NCI-H1694 (cell line): ENCODE measurements at regions not wholly inside any gene's neighbourhood (a gene's known extent, or its start where the extent isn't known, plus 50 kb on each side); places are given as distances from the start of the nearest gene placed in this dataset.
"Not testable (repeated sequence)": the region's sequence is repeated elsewhere in the genome, so short reads cannot be mapped to it uniquely, and the experiment has no call there.

Experiments
- DNase-seq: peaks from one replicate; lab custom pipeline; 2025; lab: John Stamatoyannopoulos, UW

DNA sequence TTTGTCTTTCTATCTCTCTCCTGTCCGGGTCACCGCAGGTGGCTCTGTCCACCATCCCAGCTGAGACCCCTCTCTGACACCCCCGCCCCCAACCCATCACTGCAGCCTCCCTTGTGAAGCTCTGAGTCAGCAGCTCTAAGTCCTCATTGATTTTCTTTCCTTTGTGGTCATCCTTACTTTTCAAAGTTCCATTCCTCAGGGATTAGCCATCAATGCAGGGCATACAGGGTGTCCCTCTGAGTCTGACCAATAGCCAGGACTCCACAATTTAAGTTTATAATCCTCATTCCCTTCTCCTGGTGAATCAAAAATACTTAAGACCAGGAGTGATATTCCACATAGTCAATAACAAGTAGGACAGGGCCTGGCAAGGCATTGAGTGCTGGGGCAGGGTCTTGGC is 333.3 kb upstream of the CNR1 start:
- no peak for DNase-seq

DNA sequence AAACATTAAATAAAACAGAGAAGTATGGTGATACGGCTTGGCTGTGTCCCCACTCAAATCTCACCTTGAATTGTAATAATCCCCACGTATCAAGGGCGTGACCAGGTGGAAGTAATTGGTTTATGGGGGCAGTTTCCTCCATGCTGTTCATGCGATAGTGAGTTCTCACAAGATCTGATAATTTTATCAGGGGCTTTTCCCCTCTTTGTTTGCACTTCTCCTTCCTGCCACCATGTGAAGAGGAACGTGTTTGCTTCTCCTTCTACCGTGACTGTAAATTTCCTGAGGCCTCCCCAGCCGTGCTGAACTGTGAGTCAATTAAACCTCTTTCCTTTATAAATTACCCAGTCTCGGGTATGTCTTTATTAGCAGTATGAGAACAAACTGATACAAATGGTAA is 331.3 kb upstream of the CNR1 start:
- not testable (repeated sequence) for DNase-seq

DNA sequence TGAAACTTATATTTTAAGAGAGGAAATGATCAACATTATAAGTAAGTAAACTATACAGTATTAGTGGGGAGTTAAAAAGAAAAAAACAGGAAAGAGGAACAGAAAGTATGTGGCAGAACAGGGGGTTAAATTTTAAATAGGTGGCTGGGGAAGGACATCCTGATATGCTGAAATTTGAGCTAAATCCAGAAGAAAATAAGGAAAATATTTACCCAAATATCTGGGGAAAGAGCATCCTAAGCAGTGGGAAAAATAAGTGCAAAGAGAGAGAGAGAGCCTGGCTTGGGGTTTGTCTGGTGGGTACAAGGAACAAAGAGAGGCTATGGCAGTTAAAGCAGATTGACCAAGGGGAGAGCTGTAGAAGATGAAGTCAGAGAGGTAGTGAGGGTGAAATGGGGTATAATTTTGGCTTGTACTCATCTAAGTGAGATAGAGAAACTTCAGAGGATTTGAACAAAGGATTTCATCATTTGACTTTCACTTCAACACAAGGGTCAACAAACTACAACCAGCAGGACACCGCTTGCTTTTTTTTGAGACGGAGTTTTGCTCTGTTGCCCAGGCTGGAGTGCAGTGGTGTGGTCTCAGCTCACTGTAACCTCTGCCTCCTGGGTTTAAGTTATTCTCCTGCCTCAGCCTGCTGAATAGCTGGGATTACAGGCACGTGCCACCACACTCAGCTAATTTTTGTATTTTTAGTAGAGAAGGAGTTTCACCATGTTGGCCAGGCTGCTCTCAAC is 328.4 kb upstream of the CNR1 start:
- no peak for DNase-seq

DNA sequence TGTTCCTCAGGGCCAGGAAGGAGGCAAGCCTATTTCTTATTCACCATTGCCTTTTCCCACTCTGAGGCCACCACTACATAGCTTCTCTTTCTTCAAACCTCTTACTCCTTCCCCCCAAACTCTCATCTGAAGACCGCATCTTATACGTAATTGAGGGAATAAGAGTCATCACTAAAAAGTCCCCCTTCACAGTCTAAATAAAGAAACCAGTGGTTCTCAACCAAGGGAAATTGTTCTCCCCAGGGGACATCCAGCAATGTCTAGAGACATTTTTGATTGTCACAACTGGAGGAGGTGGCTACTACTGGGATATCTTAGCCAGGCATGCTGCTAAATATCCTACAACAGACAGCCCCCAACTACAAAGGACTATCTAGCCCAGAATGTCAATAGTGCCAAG is 327.6 kb upstream of the CNR1 start:
- no peak for DNase-seq

DNA sequence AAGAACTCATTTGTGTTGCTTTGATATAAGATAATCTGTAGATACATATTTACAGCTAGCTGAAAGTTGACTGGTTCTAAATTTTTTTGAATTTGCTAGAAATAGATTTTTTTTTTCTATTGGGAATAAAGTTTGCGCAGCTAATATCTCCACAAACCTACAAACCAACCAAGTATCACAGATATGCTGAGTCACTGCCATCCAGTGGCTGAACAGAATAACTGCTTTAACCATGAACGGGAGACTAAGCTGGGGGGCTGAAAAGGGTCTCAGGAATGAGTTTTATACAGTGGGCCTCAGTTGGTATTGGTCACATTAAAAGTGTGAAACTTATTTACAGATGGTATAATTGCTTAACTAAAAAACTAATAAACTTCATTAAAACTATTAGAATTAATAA is 326.7 kb upstream of the CNR1 start:
- DNase-seq, result no peak

DNA sequence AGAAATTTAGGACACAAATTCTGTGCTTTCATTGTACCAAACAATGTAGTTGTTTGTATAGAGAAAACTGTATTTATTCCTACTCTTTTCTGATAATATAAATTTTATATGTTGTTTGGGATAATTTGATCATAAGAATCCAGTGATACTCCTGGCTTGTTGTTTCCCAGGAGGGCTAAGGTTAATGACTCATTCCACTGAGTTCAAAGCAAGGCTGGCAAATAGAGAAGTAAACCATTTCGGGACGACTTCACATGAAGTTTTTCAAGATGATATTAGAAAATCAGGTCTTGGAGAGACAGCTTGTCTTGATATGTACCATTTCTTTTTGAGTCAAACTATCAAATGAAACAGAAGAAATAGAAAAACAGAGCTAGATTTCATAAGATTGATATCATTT is 326.1 kb upstream of the CNR1 start:
- DNase-seq, result no peak

DNA sequence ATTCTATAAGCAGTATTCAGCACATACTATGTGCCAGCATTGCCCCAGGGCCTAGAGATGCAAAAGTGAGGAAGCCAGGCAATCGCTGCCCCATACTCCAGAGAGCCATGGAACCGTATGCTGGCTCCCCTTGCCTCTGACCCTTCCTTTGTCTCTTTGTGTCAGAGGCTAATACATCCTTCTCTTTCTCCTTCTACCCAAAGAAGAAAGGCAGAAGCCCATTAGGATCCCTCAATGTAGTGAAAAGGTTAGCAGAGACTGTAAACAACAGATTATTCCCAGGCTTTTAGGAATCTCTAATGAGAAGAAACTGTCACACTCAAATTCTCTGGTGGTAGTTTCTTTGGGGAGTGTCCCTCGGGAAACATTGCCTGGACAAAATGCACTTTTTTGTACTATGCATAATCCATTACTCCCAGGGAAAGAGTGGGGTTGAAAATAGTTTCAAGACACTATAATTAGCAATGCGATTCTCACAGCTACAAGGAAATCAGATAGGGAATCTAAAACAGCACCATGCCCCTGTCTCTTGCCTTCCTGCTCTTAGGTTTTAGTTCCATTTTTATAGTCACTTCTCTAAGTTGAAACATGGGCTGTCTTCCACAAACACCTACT is 325.2 kb upstream of the CNR1 start:
- no peak for DNase-seq

DNA sequence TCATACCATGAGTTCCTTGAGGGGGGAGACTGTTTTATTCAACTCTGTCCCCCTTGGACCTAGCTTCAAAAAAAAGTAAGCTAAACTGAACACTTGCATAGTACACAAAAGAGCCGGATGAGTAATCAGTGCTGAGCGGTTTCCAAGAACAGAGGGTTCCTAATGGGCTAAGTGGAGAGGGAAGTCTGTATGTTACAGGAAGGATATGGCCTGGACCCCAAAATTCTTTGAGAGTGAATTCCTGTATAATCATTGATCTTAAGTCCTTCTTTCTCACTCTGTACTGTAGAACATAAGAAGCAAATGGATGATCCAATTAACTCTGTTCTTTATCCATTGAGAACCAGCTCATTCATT is 324.7 kb upstream of the CNR1 start:
- no peak for DNase-seq

DNA sequence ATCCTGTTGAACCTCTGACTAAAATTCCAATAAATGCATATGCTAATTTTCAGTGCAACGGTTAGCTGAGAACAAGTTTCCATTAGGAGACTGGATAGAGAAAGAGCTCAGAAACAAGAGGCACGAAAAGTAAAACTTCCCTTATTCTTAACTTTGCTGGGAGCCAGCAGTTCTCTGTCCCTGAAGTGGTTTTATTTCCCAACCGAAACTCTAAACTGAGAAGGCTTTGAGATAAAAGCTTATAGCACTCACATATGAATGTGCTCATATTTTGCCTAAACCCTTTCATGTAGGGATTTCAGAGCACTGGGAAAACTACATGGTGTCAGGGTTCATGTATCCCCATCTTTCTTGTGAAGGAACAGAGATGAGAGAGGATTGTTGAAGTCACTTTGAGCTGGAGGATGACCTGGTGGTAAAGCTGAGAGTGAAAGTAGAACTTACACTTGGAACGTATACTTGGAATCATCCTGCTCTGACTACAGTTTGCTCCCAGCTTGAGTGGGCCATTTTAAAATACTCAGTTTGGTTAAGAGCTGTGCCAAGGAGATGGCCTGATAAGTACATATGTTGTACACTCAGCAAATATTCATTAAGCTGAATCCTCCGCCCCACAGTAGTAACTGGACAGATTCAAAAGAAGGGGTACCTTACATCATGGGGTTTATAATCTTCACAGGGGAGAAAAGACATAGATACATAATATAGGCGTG is 324.2 kb upstream of the CNR1 start:
- DNase-seq, result no peak

DNA sequence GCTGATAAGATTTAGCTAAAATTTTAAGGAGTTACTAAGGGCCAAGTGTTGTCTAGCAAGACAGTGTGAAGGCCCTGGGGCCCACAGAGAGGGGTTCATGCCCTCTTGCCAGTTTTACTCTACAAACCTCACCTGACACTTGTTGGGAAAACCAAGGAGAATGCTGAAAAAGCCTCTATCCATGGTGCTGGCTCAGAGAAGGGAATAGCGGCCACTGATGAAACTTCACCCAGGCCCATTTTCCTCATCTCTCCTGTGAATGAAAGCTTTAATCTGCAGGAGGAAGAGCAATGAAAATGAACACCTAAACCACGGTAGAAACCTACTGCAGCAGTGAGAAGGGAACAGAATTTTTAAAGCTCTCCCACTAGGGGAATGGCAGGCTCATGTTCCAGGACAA is 317.3 kb upstream of the CNR1 start:
- DNase-seq, result no peak

DNA sequence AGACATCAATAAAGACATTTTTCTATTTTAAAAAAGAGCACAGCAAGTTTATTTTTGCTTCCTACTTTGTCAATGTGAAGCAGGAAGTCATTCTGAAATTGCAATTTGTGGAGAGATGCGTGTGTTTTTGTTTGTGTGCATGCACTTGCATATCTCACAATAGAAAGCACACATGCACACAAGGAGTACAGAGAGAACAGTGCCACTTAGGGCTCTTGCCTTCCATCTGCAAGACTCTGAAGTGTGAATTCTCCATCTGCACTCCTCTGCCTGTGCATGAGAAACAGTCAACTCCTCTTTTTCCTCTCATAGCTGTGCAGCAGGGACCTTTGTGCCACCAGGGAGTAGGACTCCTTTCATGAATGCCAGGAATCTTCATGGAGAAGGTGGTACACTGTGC is 316.3 kb upstream of the CNR1 start:
- DNase-seq, result no peak

DNA sequence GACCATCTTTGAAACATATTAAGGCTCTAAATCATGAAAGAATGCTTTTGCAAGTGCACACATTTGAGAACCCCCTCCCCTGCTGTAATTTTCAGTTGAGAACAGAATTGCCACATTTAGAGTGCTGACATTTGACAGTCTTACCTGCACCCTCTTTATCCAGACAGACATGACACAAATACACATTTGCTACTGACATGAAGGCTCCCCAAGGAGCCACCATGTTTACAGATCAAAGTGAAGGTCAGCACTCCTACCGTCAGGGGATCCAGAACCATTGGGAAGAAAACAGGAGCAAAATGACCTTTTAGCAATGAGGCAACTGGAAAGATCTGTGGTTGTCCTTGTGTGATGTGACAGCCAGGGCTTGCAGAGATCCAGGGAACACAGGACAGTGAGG is 315.4 kb upstream of the CNR1 start:
- no peak for DNase-seq

DNA sequence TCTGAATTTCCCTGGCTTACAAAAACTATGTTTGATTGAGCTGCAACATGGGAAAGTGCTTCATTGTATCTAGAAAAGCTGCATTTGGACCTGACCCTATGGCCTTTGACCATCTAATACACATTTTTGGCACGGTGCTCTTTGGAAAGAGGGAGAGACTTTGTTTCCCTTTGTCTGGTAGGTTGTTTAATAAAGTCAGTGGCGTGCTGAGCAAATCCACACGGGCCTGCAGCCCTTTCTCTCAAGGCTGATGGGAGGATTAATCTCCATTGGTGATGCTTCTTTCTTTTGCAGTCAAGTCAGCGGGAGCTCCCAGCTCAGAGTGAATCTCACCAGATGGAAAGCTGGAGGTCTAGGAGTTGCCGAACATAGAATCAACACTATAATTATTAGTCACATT is 314.7 kb upstream of the CNR1 start:
- no peak for DNase-seq

DNA sequence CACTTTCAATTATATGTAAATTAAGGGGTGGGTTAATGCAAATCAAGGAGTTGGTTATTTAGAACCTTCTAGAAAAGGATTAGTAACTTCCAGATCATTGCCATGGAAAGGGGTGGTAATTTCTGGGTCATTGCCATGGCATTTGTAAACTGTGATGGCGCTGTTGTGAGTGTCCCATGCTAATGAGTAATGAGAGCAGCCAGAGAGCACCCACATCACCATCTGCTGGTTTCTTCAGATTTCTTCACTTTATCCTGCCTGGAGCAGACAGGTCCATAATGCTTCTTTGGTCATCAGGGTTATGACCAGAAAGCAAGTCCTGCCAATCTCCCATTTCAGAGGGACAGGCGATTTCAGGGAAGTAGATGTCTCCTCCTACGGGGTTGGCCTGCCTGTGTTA is 311.3 kb upstream of the CNR1 start:
- DNase-seq, result no peak

DNA sequence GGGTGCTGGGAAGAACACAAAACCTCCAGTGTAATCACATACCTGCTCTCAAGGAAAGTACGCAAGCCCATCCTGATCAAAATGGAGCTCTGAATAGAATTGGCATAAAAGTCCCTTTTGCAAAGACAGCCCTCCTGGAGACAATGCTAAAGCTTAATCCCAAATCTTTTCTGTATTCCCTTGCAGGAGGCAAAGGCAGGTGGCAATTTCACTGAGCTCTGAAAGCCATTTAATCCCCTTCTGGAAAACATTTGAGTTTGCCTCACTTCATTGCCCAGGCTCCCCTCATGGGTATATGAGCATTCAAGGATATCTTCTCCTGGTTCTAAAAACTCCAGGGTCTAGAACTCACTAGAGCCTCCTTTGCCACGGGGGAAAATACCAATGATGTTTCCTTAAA is 310.2 kb upstream of the CNR1 start:
- DNase-seq, result no peak

DNA sequence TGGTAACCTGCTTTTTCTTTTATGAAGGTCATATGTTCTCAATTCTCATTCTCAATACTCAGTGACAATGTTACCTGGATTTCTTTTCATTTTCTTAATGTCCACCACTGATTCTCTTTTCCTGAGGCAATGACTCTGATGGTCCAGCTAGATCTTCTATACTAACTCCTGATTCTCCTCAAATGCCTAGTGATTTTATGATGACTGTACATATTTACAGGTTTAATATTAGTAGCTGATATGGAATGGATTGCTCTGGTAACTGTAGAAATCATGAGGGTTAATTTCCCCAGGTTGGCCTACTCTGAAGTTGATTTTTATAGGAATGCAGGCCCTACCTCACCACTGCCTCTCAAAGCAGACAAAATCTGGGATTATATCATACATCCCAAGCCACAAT is 308.6 kb upstream of the CNR1 start:
- DNase-seq, result no peak

DNA sequence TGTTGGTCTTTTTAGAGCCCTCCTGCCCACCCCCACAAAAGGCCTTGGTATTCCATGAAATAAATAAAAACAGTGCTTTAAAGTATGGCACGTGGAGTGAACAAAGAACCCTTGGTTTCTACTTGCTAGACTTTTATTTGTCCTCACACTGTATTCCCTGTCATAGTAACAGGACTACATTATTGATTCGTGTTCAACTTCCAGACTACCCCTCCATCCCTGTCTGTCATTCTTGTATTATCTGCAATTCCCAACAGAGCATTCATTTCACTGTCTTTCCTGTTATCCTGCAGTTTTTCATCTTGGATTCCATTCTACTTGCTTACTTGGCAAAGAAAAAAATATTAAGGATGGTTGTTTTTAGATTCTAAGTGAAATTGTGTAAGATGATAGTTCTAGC is 307.4 kb upstream of the CNR1 start:
- no peak for DNase-seq

DNA sequence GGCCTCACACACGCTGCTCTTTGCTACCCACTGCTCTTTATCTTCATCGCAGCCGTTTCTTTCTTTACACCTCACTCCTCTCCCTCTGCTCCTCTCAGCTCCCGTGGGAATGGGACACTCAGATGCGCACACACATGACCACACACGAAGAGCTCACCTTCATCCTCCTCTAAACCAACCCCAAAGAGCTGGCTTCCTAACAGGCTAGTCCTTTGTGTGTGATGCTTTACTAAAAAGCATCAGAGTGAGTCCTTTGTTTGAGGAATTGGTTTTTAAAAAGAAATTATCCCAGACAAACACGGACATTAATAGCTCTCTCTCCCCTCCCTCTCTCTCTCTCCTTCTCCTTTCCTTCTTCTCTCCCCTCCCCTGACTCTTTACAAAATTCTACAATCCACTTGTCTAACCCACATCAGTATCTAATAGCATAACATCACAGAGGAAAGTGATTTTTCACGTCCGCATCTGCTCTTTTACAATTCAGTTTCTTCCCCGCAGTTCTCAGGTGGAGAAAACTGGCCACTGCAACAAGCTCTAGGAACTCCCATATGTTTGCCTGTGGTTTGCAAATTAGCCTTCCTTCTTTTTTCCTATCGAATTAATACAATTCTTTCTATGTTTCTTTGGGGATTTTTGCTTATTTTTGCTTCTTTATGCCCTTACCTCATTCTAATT is 306.8 kb upstream of the CNR1 start:
- DNase-seq, result no peak

DNA sequence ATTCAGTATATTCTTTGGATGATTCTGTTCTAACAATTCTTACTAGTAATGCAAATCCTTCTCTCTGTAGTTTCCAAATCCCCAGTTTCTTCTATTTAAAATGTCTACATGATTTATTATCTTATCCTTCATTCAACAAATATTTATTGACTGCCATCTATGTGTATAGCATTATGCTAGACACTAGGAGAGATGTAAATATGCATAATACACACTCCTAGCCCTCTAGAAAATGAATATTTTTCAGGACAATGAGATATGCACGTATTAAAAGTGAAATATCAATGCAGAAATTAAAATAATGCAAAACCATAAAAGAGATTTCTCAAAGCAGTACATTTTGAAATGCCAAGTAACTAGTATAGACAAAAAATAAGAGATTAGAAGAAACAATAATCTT is 293.5 kb upstream of the CNR1 start:
- no peak for DNase-seq

DNA sequence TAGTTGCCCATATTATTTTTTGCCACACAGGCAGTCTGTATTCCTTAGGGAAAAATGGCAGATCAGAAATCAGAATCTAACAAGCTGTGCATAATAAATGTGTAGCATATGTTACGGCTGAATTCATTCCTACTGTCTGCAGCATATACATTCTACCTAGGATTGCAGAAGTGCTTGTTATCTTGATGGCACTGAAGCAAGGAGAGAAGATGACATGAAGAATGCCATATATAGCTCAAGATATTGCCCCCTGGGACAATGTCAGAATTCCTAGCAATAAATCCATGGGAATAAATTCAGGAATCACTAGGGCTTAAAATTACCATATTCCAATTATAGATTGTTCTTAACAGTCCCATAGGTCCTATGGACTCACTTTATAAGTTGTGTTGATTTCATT is 293.0 kb upstream of the CNR1 start:
- DNase-seq, result no peak

DNA sequence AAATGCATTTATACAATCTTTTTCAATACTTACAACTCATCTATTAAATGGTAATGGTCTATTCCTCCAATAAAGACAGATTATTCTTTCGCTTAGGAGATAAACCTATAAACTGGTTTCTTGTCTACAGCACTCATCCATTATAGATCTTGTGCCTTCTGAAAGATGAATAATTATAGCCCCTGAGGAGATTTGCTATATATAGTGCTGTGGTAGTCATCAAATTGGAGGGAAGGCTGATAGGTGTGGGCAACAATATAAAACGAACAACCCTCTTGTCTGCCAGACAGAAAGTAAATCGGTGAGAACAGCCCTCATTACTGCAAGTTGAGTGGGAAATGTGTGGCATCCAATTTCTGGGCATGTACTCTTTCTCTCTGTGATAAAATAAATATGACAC is 292.5 kb upstream of the CNR1 start:
- no peak for DNase-seq

DNA sequence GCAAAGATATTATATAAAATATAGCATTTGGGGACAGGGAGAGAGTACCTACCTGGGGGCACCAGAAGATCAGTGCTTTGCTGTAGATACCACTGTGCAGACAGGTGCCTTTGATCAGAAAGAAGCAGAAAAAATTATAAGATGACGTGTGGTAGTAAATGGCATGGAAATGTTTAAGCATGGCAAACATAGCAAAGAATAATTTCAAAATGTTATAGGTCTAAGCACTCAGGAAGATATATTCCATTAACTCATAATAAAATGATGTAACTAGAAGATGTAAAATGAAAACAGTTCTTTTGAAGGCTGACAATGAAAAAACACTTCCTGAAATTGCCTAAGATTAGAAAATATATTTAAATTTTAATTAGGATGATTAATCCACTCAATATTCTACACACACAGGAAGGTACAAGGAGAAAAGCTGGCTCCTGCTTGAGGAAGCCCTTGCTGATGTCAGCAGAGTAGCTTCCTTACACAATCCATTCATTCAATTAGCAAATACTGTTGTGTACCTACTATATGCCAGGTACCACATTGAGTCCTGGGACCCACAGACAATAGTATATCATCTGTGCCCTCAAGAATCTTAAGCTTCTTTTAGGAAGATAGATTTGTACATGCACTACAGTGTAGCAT is 290.2 kb upstream of the CNR1 start:
- DNase-seq, result no peak

DNA sequence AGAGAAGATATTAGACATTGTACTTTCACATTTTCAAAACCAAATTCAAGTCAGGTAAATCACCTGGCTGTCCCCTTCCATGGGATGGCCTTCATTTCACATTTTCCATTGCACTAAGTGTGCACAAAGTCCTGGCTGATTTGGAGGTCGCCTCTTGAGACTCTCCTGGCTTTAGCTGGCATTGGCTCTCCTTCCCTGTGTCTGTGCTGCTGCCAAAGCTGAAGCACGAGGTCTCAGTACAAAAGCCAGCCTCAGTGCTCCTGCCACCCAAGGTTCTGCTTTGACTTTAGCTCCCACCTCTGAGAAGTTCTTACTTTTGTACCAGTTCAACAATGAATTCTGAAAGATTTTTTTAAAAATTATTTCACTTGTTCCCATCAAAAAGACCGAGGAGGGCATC is 289.2 kb upstream of the CNR1 start:
- no peak for DNase-seq
